ENCODE measurements at regions not wholly inside any gene's neighbourhood (a gene's known extent, or its start where the extent isn't known, plus 50 kb on each side); places are given as distances from the start of the nearest gene placed in this dataset.
A peak's percentile ranks its signal among the peaks of the same experiment; 100 is the strongest.

DNA sequence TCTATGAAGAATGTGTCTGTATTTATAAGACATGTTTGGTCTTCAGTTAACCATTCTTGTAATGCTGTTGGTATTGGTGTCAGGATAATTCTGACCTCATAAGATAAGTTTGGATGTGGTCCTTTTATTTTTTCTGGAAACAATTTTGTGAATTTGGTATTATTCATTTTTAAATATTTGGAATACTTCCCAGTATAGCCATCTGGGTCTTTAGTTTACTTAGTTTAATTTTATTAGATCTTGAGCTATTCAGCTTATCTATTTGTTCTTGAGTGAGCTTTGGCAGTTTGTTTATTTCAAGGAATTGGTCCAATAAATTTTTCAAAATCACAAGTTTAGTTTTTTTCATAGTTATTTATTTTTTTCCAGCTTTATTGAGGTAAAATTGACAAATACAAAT, 335.4 kb upstream of the PCDH20 start:
- peak; percentile 89 for TF ChIP-seq ISL1 (CRISPR knock-in tag; IDR thresholded peaks at IDR 0.05)
- TF ChIP-seq TCF4 (CRISPR knock-in tag; IDR thresholded peaks at IDR 0.05; ENCODE audit: borderline replicate concordance), result peak; percentile 52
- no peak for TF ChIP-seq ZNF70 (CRISPR knock-in tag; IDR thresholded peaks at IDR 0.05)
- ATAC-seq, result no peak

- TF ChIP-seq, protein P1, sequence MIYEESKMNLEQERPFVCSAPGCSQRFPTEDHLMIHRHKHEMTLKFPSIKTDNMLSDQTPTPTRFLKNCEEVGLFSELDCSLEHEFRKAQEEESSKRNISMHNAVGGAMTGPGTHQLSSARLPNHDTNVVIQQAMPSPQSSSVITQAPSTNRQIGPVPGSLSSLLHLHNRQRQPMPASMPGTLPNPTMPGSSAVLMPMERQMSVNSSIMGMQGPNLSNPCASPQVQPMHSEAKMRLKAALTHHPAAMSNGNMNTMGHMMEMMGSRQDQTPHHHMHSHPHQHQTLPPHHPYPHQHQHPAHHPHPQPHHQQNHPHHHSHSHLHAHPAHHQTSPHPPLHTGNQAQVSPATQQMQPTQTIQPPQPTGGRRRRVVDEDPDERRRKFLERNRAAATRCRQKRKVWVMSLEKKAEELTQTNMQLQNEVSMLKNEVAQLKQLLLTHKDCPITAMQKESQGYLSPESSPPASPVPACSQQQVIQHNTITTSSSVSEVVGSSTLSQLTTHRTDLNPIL (CRISPR knock-in tag; IDR thresholded peaks at IDR 0.05; ENCODE audit: low read depth), result no peak
- TF ChIP-seq, protein P2, sequence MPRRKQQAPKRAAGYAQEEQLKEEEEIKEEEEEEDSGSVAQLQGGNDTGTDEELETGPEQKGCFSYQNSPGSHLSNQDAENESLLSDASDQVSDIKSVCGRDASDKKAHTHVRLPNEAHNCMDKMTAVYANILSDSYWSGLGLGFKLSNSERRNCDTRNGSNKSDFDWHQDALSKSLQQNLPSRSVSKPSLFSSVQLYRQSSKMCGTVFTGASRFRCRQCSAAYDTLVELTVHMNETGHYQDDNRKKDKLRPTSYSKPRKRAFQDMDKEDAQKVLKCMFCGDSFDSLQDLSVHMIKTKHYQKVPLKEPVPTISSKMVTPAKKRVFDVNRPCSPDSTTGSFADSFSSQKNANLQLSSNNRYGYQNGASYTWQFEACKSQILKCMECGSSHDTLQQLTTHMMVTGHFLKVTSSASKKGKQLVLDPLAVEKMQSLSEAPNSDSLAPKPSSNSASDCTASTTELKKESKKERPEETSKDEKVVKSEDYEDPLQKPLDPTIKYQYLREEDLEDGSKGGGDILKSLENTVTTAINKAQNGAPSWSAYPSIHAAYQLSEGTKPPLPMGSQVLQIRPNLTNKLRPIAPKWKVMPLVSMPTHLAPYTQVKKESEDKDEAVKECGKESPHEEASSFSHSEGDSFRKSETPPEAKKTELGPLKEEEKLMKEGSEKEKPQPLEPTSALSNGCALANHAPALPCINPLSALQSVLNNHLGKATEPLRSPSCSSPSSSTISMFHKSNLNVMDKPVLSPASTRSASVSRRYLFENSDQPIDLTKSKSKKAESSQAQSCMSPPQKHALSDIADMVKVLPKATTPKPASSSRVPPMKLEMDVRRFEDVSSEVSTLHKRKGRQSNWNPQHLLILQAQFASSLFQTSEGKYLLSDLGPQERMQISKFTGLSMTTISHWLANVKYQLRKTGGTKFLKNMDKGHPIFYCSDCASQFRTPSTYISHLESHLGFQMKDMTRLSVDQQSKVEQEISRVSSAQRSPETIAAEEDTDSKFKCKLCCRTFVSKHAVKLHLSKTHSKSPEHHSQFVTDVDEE (CRISPR knock-in tag; IDR thresholded peaks at IDR 0.05), result no peak
- TF ChIP-seq PATZ1 (CRISPR knock-in tag; IDR thresholded peaks at IDR 0.05; ENCODE audit: borderline replicate concordance) (no peak), ZNF8 (CRISPR knock-in tag; IDR thresholded peaks at IDR 0.05) (no peak), ZFP30 (CRISPR knock-in tag; IDR thresholded peaks at IDR 0.05) (no peak), ARNTL (CRISPR knock-in tag; IDR thresholded peaks at IDR 0.05; ENCODE audit: borderline replicate concordance, low read depth) (no peak), SNAI2 (CRISPR knock-in tag; IDR thresholded peaks at IDR 0.05) (no peak), ZFP3 (CRISPR knock-in tag; IDR thresholded peaks at IDR 0.05) (no peak)
- TF ChIP-seq, protein P3, sequence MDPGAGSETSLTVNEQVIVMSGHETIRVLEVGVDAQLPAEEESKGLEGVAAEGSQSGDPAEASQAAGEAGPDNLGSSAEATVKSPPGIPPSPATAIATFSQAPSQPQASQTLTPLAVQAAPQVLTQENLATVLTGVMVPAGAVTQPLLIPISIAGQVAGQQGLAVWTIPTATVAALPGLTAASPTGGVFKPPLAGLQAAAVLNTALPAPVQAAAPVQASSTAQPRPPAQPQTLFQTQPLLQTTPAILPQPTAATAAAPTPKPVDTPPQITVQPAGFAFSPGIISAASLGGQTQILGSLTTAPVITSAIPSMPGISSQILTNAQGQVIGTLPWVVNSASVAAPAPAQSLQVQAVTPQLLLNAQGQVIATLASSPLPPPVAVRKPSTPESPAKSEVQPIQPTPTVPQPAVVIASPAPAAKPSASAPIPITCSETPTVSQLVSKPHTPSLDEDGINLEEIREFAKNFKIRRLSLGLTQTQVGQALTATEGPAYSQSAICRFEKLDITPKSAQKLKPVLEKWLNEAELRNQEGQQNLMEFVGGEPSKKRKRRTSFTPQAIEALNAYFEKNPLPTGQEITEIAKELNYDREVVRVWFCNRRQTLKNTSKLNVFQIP (CRISPR knock-in tag; IDR thresholded peaks at IDR 0.05; ENCODE audit: borderline replicate concordance, low read depth), result no peak
- no peak for ATAC-seq
Observed at GRCh38 chr13:61738236-61738750, 322.6 kb upstream of the PCDH20 start.

- ATAC-seq, result no peak
- TF ChIP-seq ESRRG (CRISPR knock-in tag; IDR thresholded peaks at IDR 0.05) (no peak), TCF4 (CRISPR knock-in tag; IDR thresholded peaks at IDR 0.05; ENCODE audit: borderline replicate concordance) (no peak), RARB (CRISPR knock-in tag; IDR thresholded peaks at IDR 0.05) (no peak), ISL1 (CRISPR knock-in tag; IDR thresholded peaks at IDR 0.05) (no peak), ZNF8 (CRISPR knock-in tag; IDR thresholded peaks at IDR 0.05) (no peak), ARNTL (CRISPR knock-in tag; IDR thresholded peaks at IDR 0.05; ENCODE audit: borderline replicate concordance, low read depth) (no peak), BACH2 (CRISPR knock-in tag; IDR thresholded peaks at IDR 0.05; ENCODE audit: borderline replicate concordance) (no peak)
- TF ChIP-seq, protein P3 (CRISPR knock-in tag; IDR thresholded peaks at IDR 0.05; ENCODE audit: borderline replicate concordance, low read depth), result no peak
Observed at GRCh38 chr13:61734683-61735082, 319.0 kb upstream of the PCDH20 start.

GRCh38 chr13:61728471-61728870, 312.8 kb upstream of the PCDH20 start:
- ATAC-seq, result no peak
- TF ChIP-seq PATZ1 (CRISPR knock-in tag; IDR thresholded peaks at IDR 0.05; ENCODE audit: borderline replicate concordance) (no peak), ZNF565 (CRISPR knock-in tag; conservative IDR thresholded peaks at IDR 0.05; ENCODE audit: low read depth) (no peak), ZFP3 (CRISPR knock-in tag; IDR thresholded peaks at IDR 0.05) (no peak), TCF4 (CRISPR knock-in tag; IDR thresholded peaks at IDR 0.05; ENCODE audit: borderline replicate concordance) (no peak), RARB (CRISPR knock-in tag; IDR thresholded peaks at IDR 0.05) (no peak), TOX (CRISPR knock-in tag; IDR thresholded peaks at IDR 0.05; ENCODE audit: borderline replicate concordance) (no peak), ARNTL (CRISPR knock-in tag; IDR thresholded peaks at IDR 0.05; ENCODE audit: borderline replicate concordance, low read depth) (no peak), CSDC2 (CRISPR knock-in tag; IDR thresholded peaks at IDR 0.05) (no peak), PPARA (CRISPR knock-in tag; IDR thresholded peaks at IDR 0.05; ENCODE audit: borderline replicate concordance) (no peak), ZC3H10 (CRISPR knock-in tag; IDR thresholded peaks at IDR 0.05) (no peak)
- TF ChIP-seq, protein P1 (CRISPR knock-in tag; IDR thresholded peaks at IDR 0.05; ENCODE audit: low read depth), result no peak
